ENCODE measurements at regions not wholly inside any gene's neighbourhood (a gene's known extent, or its start where the extent isn't known, plus 50 kb on each side); places are given as distances from the start of the nearest gene placed in this dataset.
"Not testable (repeated sequence)": the region's sequence is repeated elsewhere in the genome, so short reads cannot be mapped to it uniquely, and the experiment has no call there.

DNA sequence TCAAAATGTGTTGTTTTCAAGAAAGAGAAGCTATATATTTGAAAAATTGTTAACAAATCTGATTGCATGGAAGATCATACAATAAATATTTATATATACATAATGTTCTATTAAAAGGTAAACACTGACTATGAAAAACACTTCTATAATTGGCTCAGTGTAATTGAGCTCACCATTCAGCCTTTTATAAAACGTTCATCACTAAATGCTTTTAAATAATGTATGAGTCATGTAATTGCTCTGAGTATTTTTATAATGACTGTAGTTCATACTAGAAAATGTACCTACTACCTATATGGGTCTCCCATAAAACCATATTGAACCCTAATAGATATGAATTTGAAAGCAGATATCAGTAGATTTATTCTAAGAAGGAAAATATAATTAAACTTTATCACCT is 240.4 kb upstream of the MGAT4C start:
- Mint-ChIP-seq H3K4me3 (no peak overlapping the region), H3K4me1 (no peaks in the 10 kb centered on the region), H3K9me3 (peaks cover 3% of the 10 kb centered on the region), H3K27me3 (no peaks in the 10 kb centered on the region), H3K36me3 (ENCODE audit: low read depth) (no peaks in the 10 kb centered on the region), H3K27ac (no peak overlapping the region)
- no peak for DNase-seq
- intact Hi-C loops (cut with micrococcal nuclease), result no loop called here

DNA sequence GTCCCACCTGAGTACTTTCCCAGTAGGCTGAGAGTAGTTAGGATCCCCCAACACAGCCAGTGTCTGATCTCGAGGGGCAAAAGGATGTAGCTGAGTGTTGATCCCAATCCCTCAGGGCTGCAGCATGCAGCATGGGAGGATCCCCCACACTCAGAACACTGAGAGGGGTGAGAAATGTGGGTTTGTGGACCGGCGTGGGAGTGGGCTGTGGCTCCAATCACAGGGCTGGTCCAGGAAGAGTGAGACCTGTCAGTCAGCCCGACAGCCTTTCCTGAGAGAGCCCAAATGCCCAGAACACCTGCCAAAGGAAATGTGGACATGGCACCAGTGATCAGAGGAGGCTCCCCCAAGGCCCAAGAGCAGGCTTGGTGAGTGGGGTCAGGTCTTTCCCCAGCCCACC is 228.3 kb upstream of the MGAT4C start:
- DNase-seq, result no peak
- no peak overlapping the region for H3K27ac Mint-ChIP-seq
- intact Hi-C loops (cut with micrococcal nuclease), result no loop called here
- no peaks in the 10 kb centered on the region for H3K4me1 Mint-ChIP-seq
- H3K9me3 Mint-ChIP-seq, result no peaks in the 10 kb centered on the region
- no peak overlapping the region for H3K4me3 Mint-ChIP-seq
- no peaks in the 10 kb centered on the region for H3K36me3 Mint-ChIP-seq (ENCODE audit: low read depth)
- H3K27me3 Mint-ChIP-seq, result no peaks in the 10 kb centered on the region

DNA sequence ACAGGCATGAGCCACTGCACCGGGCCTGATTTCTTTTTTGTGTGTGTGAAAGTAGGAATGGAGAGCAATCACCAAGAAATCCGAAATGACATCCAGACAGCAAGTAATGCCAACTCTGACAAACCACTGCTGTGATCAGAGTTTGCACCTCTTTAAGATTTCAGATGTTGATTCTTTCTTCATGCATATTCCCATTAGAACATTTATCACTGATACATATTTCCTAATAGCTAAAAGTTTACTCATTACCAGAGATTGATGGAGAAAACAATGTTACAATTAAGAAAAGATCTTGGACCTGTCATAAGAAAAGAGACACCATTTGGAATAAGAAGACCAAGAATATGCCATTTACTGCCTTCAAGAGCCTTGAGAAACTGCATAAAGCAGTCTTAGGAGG is 217.0 kb upstream of the MGAT4C start:
- Mint-ChIP-seq H3K4me1 (no peaks in the 10 kb centered on the region), H3K27ac (no peak overlapping the region), H3K36me3 (ENCODE audit: low read depth) (no peaks in the 10 kb centered on the region), H3K4me3 (no peak overlapping the region), H3K27me3 (no peaks in the 10 kb centered on the region), H3K9me3 (no peaks in the 10 kb centered on the region)
- no peak for DNase-seq
- intact Hi-C loops (cut with micrococcal nuclease), result no loop called here

DNA sequence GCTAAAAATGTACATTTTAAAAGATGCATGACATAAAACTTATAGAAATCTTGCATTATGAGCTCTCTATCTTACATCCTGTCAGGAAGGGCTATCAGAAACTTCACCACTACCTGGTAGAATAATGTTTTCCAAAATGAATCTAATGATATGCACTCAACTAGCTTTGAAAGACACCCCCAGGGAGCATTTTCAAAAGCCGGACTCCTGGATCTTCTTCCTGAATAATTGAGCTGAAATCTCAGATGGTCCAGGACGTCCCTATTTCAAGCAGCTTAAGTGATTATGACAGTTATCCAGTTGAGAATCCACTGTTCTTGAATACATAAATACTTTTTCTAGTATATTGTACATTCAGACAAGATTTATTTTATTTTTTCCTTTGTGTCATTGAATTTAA is 200.6 kb upstream of the MGAT4C start:
- DNase-seq, result no peak
- intact Hi-C loops (cut with micrococcal nuclease), result no loop called here
- no peak overlapping the region for H3K4me3 Mint-ChIP-seq
- no peaks in the 10 kb centered on the region for H3K9me3 Mint-ChIP-seq
- H3K4me1 Mint-ChIP-seq, result no peaks in the 10 kb centered on the region
- no peaks in the 10 kb centered on the region for H3K36me3 Mint-ChIP-seq (ENCODE audit: low read depth)
- H3K27ac Mint-ChIP-seq, result no peak overlapping the region
- no peaks in the 10 kb centered on the region for H3K27me3 Mint-ChIP-seq

DNA sequence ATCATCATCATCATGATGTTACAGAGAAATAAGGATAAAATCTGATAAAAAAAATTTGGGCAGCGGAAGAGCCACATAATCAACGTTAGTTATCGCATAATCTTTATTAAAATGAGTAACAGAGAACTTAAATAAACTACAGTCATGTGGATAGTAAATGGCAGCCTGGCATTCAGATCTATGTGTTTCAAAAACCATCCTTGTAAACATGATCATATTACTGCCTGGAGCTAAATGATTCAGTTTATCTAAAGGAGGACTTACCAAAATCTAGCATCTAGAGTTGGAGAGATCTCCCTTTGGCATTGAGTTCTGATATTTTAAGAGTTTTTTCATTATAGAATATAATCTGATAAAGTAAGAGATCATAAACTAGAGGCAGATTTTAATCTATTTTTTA is 200.1 kb upstream of the MGAT4C start:
- DNase-seq, result no peak
- no peaks in the 10 kb centered on the region for H3K4me1 Mint-ChIP-seq
- no peaks in the 10 kb centered on the region for H3K9me3 Mint-ChIP-seq
- H3K27me3 Mint-ChIP-seq, result no peaks in the 10 kb centered on the region
- intact Hi-C loops (cut with micrococcal nuclease), result no loop called here
- H3K36me3 Mint-ChIP-seq (ENCODE audit: low read depth), result no peaks in the 10 kb centered on the region
- no peak overlapping the region for H3K27ac Mint-ChIP-seq
- H3K4me3 Mint-ChIP-seq, result no peak overlapping the region

DNA sequence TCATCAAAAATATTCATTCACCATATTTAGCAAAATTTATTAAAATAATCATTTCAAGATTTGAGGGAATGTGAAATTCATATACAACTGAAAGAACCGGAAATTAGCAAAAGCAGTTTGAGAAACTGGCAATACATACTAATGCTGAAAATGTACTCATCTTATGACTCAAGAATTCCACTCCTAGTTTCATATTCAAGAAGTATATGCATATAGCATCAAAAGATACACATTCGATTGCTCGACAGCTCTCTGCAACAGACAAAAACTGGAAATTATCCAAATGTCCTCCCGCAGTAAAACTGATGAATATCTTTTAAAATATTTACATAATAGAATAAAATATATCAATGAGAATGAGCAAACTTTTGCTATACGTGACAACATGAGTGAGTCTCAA is 189.2 kb upstream of the MGAT4C start:
- no peaks in the 10 kb centered on the region for H3K27me3 Mint-ChIP-seq
- H3K4me3 Mint-ChIP-seq, result no peak overlapping the region
- H3K36me3 Mint-ChIP-seq (ENCODE audit: low read depth), result no peaks in the 10 kb centered on the region
- H3K4me1 Mint-ChIP-seq, result no peaks in the 10 kb centered on the region
- H3K27ac Mint-ChIP-seq, result no peak overlapping the region
- no peaks in the 10 kb centered on the region for H3K9me3 Mint-ChIP-seq
- intact Hi-C loops (cut with micrococcal nuclease), result no loop called here
- DNase-seq, result no peak

DNA sequence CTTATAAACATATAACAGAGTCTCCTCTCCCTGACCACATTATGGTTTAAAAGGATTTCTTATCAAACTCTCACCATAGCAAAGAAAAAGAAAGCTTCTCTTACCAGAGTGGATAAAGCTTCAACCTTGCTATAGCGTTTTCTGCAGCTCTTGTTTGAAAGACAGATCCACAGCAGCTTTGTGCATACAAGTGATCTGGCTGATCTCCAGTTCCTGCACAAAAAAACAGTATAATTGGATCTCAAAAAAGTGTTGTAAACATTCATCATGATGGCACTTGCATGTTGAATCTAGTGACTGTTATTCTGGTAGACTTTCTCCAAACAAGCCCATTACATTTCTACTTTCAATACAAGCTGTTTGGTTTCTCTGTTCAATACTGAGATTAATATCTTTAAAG is 178.9 kb upstream of the MGAT4C start:
- DNase-seq, result no peak
- H3K27ac Mint-ChIP-seq, result no peak overlapping the region
- H3K36me3 Mint-ChIP-seq (ENCODE audit: low read depth), result no peaks in the 10 kb centered on the region
- H3K4me3 Mint-ChIP-seq, result no peak overlapping the region
- no peaks in the 10 kb centered on the region for H3K27me3 Mint-ChIP-seq
- intact Hi-C loops (cut with micrococcal nuclease), result no loop called here
- peaks cover 5% of the 10 kb centered on the region for H3K9me3 Mint-ChIP-seq
- no peaks in the 10 kb centered on the region for H3K4me1 Mint-ChIP-seq

DNA sequence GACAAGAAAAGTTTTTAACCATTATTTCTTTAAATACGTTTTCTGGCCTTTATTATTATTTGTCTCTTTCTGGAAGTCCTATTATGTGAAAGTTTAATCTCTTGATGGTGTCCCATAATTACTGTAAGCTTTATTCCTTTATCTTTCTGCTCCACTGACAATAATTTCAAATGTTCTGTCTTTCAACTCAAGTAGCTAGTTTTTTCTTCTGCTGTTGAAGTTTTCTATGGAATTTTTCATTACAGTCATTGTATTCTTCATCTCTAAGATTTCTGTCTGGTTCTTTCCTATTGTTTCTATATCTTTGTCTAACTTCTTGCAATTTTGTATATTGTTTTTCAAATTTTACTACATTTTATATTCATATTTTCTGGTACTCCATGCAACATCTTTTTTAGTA is 173.6 kb upstream of the MGAT4C start:
- H3K4me1 Mint-ChIP-seq, result no peaks in the 10 kb centered on the region
- no peaks in the 10 kb centered on the region for H3K27me3 Mint-ChIP-seq
- DNase-seq, result no peak
- no peaks in the 10 kb centered on the region for H3K36me3 Mint-ChIP-seq (ENCODE audit: low read depth)
- no peak overlapping the region for H3K4me3 Mint-ChIP-seq
- peaks cover 5% of the 10 kb centered on the region for H3K9me3 Mint-ChIP-seq
- no peak overlapping the region for H3K27ac Mint-ChIP-seq
- intact Hi-C loops (cut with micrococcal nuclease), result no loop called here

DNA sequence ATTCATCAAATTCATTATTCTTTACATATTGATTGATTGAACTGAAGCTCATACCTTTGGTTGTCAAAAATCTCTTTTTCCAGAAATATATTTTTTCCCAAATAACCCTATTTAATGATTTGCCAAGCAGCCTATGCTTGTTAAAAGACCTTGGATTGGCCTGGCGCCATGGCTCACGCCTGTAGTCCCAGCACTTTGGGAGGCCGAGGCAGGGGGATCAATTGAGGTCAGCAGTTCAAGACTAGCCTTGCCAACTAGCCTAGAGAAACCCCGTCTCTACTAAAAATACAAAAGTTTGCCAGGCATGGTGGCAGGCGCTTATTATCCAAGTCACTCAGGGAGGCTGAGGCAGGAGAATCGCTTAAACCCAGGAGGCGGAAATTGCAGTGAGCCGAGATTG is 165.1 kb upstream of the MGAT4C start:
- no peaks in the 10 kb centered on the region for H3K27me3 Mint-ChIP-seq
- no peaks in the 10 kb centered on the region for H3K36me3 Mint-ChIP-seq (ENCODE audit: low read depth)
- H3K27ac Mint-ChIP-seq, result no peak overlapping the region
- no peak overlapping the region for H3K4me3 Mint-ChIP-seq
- no peaks in the 10 kb centered on the region for H3K9me3 Mint-ChIP-seq
- intact Hi-C loops (cut with micrococcal nuclease), result no loop called here
- no peak for DNase-seq
- H3K4me1 Mint-ChIP-seq, result no peaks in the 10 kb centered on the region

DNA sequence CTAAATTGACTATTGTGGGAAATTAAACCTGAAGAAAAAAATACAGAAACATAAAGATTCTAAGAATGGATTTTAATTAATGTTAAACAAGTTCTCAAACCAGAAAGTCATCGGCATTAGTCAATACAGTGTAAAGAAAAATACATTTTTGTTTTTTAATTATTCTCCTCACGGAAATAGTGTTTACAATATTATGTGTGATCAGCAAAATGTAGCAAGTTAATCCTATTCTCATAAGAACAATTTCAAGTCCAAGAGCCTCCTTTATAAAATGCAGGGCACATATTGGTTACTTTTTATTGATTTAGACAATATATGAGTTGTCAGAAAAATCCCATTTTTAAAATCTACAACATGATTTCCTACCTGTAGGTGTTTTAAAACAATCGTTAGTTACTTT is 158.0 kb upstream of the MGAT4C start:
- Mint-ChIP-seq H3K36me3 (ENCODE audit: low read depth) (no peaks in the 10 kb centered on the region), H3K27me3 (no peaks in the 10 kb centered on the region), H3K27ac (no peak overlapping the region), H3K4me1 (no peaks in the 10 kb centered on the region), H3K4me3 (no peak overlapping the region), H3K9me3 (peaks cover 11% of the 10 kb centered on the region)
- intact Hi-C loops (cut with micrococcal nuclease), result no loop called here
- no peak for DNase-seq

DNA sequence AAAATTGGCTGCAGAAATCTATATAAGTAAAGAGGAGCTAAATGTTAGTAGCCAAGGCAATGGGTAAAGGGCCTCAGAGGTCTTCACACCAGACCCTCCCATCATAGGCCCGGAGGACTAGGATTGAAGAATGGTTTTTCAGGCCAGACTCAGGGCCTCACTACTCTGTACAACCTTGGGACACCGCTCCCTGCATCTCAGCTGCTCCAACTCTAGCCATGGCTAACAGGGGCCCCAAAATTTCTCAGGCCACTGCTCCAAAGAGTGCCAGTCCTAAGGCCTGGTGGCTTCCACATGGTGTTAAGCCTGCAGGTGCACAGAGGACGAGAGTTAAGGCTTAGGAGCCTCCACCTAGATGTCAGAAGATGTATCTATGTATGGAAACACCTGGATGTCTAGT is 155.5 kb upstream of the MGAT4C start:
- Mint-ChIP-seq H3K4me3 (no peak overlapping the region), H3K27ac (no peak overlapping the region), H3K9me3 (peaks cover 11% of the 10 kb centered on the region), H3K36me3 (ENCODE audit: low read depth) (no peaks in the 10 kb centered on the region), H3K4me1 (no peaks in the 10 kb centered on the region), H3K27me3 (no peaks in the 10 kb centered on the region)
- intact Hi-C loops (cut with micrococcal nuclease), result no loop called here
- DNase-seq, result no peak

DNA sequence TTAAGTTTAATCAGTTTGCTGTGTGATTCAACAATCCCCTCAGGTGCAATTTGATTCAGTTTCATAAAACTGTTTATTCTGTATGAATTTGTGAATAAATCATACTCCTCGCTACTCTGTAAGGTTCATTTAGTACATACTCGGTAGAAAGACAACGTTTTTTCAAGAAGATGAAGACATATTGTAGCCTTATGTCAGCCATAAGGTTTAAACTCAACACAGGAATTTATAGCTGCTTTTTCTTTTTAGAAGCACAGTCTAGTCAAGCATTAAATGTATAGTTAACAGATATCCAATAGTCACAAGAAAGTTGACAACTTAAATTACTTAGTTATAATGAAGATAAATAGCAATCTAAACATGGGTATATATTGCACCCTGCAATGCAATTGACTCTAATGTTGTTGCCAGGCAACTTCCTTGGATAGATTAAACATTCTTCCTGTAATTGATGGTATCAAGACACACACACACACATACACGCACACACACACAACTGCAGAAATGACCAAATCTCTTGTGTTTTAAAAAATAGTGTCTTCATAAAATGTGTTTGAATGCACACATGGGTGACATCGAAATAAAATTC is 151.5 kb upstream of the MGAT4C start:
- H3K27me3 Mint-ChIP-seq, result no peaks in the 10 kb centered on the region
- intact Hi-C loops (cut with micrococcal nuclease), result no loop called here
- no peak overlapping the region for H3K27ac Mint-ChIP-seq
- H3K36me3 Mint-ChIP-seq (ENCODE audit: low read depth), result no peaks in the 10 kb centered on the region
- no peak for DNase-seq
- no peaks in the 10 kb centered on the region for H3K4me1 Mint-ChIP-seq
- H3K4me3 Mint-ChIP-seq, result no peak overlapping the region
- peaks cover 11% of the 10 kb centered on the region for H3K9me3 Mint-ChIP-seq

DNA sequence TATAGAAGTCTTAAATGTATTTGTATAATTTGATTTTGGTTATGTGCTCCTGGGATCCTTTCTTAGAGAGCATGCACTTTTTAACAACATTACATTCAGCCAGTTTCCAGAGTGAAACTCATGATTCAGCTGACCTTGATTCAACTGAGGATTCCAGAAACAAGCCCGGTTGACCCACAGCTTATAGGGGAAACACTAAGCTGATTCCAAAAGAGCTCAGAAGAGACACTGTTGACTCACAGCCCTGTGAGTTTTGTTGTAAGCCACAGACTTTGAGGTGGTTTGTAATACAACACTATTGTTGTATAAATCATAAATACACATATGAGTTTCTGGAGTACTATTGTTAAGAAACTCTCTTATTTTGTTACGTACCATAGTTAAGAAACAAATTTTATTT is 133.8 kb upstream of the MGAT4C start:
- no peak overlapping the region for H3K27ac Mint-ChIP-seq
- no peaks in the 10 kb centered on the region for H3K4me1 Mint-ChIP-seq
- no peak for DNase-seq
- H3K4me3 Mint-ChIP-seq, result no peak overlapping the region
- H3K36me3 Mint-ChIP-seq (ENCODE audit: low read depth), result no peaks in the 10 kb centered on the region
- H3K27me3 Mint-ChIP-seq, result no peaks in the 10 kb centered on the region
- peaks cover 4% of the 10 kb centered on the region for H3K9me3 Mint-ChIP-seq
- intact Hi-C loops (cut with micrococcal nuclease), result no loop called here

DNA sequence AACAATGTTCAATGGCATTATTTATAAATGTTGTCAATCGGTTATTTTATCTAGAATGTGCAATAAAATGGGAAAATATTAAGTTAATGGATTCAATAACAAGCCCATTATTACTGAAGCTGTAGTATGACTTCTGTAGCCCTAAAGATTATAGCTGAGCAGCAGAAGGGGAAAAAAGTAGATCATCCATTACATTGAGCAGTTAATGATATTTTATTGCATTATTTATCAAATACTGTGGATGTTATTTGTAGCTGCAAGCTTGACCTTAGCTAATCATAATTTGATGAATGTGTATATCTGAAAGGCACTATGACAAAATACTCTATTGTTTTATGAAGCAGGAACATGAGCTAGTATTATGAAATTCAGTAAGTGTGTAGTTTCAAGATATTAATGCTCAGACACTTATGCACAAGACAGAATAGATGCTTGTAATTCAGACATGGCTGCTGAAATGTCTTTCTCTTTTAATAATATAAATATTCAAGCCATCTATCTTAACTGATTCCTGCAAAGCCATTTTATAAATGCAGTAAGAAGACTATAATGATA is 131.5 kb upstream of the MGAT4C start:
- Mint-ChIP-seq H3K27ac (no peak overlapping the region), H3K36me3 (ENCODE audit: low read depth) (no peaks in the 10 kb centered on the region), H3K4me1 (no peaks in the 10 kb centered on the region), H3K4me3 (no peak overlapping the region), H3K27me3 (no peaks in the 10 kb centered on the region), H3K9me3 (peaks cover 7% of the 10 kb centered on the region)
- DNase-seq, result no peak
- intact Hi-C loops (cut with micrococcal nuclease), result no loop called here

DNA sequence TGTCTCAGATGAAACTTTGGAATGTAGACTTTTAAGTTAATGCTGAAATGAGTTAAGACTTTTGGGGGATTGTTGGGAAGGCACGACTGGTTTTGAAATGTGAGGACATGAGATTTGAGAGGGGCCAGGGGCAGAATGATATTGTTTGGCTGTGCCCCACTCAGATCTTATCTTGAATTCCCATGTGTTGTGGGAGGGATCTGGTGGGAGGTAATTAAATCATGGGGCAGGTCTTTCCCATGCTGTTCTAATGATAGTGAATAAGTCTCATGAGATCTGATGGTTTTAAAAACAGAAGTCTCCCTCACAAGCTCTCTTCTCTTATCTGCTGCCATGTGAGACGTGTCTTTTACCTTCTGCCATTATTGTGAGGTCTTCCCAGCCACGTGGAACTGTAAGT is 127.6 kb upstream of the MGAT4C start:
- intact Hi-C loops (cut with micrococcal nuclease); H3K4me1 Mint-ChIP-seq; H3K4me3 Mint-ChIP-seq; H3K27me3 Mint-ChIP-seq; DNase-seq; H3K9me3 Mint-ChIP-seq; H3K27ac Mint-ChIP-seq; H3K36me3 Mint-ChIP-seq (ENCODE audit: low read depth): not testable (repeated sequence)
